ENCODE measurements at regions not wholly inside any gene's neighbourhood (a gene's known extent, or its start where the extent isn't known, plus 50 kb on each side); places are given as distances from the start of the nearest gene placed in this dataset.

DNA sequence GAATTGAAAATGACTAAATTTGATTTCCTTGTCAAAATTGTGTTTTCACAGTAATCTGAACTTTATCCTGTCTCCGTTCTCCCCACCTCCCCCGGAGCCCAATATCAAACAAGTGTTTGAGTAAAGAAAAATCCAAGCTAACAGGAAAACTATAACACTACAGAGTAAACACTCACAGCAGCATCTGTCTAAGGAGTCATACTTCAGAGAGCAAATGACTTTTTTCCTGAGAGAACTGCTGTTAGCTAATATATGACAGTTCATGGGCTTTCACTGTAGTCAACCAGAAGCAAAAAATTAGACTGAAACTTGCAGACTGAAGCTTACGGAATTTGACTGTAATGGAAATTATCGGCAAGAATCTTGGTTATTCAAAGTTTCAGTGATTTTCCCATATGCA, 321.7 kb downstream of the ANKRD50 start:
- TF ChIP-seq, protein P1, sequence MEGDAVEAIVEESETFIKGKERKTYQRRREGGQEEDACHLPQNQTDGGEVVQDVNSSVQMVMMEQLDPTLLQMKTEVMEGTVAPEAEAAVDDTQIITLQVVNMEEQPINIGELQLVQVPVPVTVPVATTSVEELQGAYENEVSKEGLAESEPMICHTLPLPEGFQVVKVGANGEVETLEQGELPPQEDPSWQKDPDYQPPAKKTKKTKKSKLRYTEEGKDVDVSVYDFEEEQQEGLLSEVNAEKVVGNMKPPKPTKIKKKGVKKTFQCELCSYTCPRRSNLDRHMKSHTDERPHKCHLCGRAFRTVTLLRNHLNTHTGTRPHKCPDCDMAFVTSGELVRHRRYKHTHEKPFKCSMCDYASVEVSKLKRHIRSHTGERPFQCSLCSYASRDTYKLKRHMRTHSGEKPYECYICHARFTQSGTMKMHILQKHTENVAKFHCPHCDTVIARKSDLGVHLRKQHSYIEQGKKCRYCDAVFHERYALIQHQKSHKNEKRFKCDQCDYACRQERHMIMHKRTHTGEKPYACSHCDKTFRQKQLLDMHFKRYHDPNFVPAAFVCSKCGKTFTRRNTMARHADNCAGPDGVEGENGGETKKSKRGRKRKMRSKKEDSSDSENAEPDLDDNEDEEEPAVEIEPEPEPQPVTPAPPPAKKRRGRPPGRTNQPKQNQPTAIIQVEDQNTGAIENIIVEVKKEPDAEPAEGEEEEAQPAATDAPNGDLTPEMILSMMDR (conservative IDR thresholded peaks at IDR 0.05), result no peak
- no peak for TF ChIP-seq ZFX (IDR thresholded peaks at IDR 0.05)
